Gastroesophageal sphincter (tissue), 3 donors: ENCODE measurements at regions not wholly inside any gene's neighbourhood (a gene's known extent, or its start where the extent isn't known, plus 50 kb on each side); places are given as distances from the start of the nearest gene placed in this dataset.

Source experiments
- POLR2A ChIP-seq, 2 donors: fragments of 450-650 bp; IDR thresholded peaks; one replicate each; pipeline ENCODE4 v1.6.1; 2017; ENCODE audit warnings: antibody characterized with exemption in 2 of 2, mild to moderate bottlenecking in 2 of 2, moderate library complexity in 1 of 2
- POLR2AphosphoS5 ChIP-seq: sonication (generic); formaldehyde crosslinking; IDR thresholded peaks from one replicate; pipeline ENCODE4 v1.6.1; 2017; ENCODE audit warnings: antibody characterized with exemption
- TF ChIP-seq, protein P1 (sequence below), 4 experiments: fragments of 200-600 bp in 2 of 4; fragments of 450-650 bp in 2 of 4; sonication (generic) in 1 of 4; IDR thresholded peaks; one replicate each; pipeline ENCODE4 v1.5.1; 2017 to 2019; ENCODE audit warnings: antibody characterized with exemption in 4 of 4, mild to moderate bottlenecking in 2 of 4, moderate library complexity in 2 of 4

DNA sequence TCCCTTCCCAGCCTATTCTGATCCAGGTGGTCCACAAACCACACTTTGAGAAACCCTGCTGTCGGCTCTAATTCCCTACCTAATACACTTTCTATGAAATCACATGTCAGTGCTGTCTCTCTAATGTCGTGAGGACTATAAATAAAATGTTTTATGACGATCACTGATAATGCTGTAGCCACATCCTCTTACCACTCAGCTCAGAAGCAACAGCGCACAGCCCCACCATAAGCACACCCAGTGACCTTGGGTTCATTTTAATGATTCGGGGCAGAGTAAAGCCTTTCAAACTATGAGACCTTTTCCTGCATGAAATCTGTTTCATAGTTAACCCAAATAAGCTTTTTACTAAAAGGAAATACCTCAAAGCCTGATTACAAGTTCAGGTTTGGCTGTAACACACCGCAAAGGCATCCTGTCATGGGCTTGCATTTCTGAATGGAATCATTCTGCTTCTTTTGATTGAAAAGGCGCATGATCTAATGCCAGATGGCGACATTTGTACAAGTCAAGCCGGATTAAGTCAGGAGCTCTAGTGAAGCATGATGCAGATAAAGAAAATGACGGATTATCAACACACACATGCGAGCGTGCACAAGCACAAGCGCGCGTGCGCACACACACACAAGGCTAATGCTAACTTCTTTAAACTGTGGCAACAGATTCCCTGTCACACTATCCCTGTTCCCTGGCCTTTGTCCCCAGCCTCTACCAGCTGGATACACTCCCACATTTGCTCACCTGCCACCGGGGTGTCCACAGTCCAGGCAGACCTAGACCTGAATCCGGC lies 180.5 kb upstream of the PDE1C start:
- TF ChIP-seq, protein P1, sequence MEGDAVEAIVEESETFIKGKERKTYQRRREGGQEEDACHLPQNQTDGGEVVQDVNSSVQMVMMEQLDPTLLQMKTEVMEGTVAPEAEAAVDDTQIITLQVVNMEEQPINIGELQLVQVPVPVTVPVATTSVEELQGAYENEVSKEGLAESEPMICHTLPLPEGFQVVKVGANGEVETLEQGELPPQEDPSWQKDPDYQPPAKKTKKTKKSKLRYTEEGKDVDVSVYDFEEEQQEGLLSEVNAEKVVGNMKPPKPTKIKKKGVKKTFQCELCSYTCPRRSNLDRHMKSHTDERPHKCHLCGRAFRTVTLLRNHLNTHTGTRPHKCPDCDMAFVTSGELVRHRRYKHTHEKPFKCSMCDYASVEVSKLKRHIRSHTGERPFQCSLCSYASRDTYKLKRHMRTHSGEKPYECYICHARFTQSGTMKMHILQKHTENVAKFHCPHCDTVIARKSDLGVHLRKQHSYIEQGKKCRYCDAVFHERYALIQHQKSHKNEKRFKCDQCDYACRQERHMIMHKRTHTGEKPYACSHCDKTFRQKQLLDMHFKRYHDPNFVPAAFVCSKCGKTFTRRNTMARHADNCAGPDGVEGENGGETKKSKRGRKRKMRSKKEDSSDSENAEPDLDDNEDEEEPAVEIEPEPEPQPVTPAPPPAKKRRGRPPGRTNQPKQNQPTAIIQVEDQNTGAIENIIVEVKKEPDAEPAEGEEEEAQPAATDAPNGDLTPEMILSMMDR (IDR thresholded peaks at IDR 0.05), result no peak
- TF ChIP-seq POLR2AphosphoS5 (no peak), POLR2A (IDR thresholded peaks at IDR 0.05) (no peak)
